PFSK-1 (cell line): ENCODE measurements at regions not wholly inside any gene's neighbourhood (a gene's known extent, or its start where the extent isn't known, plus 50 kb on each side); places are given as distances from the start of the nearest gene placed in this dataset.

Source experiments
- FOXP2 ChIP-seq: optimal IDR thresholded peaks from 2 replicates; pipeline ENCODE3; 2011; ENCODE audit warnings: borderline replicate concordance, control low read depth, inconsistent platforms; ENCODE audit not compliant: insufficient read depth; ENCODE audit errors: extremely low read length, extremely low read depth
- POLR2AphosphoS5 ChIP-seq: IDR thresholded peaks from 2 replicates; pipeline ENCODE4 v1.6.1; 2012; ENCODE audit warnings: low read depth, mild to moderate bottlenecking, control low read depth, low read length, moderate library complexity
- SIN3A ChIP-seq: IDR thresholded peaks from 2 replicates; pipeline ENCODE4 v1.6.1; 2012; ENCODE audit warnings: mild to moderate bottlenecking, low read length, moderate library complexity, borderline replicate concordance; ENCODE audit not compliant: insufficient read depth
- TAF1 ChIP-seq: IDR thresholded peaks from 2 replicates; pipeline ENCODE4 v1.6.1; 2012; ENCODE audit warnings: low read length, control low read depth, borderline replicate concordance; ENCODE audit not compliant: insufficient read depth
- TF ChIP-seq, protein P1 (sequence below), 2 experiments: IDR thresholded peaks; 2 replicates each; pipeline versions ENCODE4 v1.6.1 to v1.8.0; 2011 to 2012; ENCODE audit warnings: low read depth in 2 of 2, low read length in 2 of 2, control low read depth in 1 of 2, inconsistent platforms in 1 of 2, mild to moderate bottlenecking in 1 of 2, moderate library complexity in 1 of 2; ENCODE audit not compliant: insufficient read depth in 1 of 2

DNA sequence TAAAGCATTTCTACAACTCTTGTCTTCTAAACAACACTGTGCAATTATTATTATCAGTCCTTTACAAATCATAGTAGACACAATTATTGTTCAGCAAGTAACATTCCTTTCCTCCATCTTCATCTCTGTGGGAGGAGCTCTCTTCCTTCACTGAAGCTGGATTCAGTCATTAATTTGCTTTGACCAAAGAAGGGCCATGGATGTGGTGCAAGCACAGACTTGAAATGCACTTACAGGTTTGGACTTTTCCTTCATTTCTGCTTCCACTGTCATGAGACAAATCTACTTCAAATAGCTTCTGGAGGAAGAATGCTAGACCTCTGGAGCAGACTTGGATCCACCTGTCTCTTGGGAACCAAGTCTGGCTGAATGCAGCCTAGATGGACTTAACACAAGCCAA lies 336.6 kb upstream of the SLITRK6 start:
- no peak for TF ChIP-seq FOXP2
- TF ChIP-seq TAF1: no peak
- TF ChIP-seq SIN3A: no peak

DNA sequence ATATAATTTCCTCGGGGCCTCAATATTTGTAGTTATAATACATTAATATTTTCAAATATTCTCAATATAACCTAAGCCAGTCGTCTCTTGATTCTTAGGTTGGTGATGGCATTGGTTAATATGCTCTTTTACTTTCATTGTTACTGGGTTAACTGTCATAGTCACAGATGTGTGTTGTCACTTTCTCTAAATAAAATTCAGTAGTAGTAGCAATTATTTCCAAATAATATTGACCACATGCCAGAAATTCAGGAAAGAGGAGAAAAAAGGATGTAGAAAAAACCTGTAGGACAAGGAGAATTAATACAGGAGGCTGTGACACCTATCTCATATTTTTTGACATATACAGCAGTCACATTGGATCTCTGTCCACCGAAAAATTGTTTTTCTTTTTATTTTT lies 322.7 kb upstream of the SLITRK6 start:
- TF ChIP-seq FOXP2: no peak
- TF ChIP-seq, protein P1, sequence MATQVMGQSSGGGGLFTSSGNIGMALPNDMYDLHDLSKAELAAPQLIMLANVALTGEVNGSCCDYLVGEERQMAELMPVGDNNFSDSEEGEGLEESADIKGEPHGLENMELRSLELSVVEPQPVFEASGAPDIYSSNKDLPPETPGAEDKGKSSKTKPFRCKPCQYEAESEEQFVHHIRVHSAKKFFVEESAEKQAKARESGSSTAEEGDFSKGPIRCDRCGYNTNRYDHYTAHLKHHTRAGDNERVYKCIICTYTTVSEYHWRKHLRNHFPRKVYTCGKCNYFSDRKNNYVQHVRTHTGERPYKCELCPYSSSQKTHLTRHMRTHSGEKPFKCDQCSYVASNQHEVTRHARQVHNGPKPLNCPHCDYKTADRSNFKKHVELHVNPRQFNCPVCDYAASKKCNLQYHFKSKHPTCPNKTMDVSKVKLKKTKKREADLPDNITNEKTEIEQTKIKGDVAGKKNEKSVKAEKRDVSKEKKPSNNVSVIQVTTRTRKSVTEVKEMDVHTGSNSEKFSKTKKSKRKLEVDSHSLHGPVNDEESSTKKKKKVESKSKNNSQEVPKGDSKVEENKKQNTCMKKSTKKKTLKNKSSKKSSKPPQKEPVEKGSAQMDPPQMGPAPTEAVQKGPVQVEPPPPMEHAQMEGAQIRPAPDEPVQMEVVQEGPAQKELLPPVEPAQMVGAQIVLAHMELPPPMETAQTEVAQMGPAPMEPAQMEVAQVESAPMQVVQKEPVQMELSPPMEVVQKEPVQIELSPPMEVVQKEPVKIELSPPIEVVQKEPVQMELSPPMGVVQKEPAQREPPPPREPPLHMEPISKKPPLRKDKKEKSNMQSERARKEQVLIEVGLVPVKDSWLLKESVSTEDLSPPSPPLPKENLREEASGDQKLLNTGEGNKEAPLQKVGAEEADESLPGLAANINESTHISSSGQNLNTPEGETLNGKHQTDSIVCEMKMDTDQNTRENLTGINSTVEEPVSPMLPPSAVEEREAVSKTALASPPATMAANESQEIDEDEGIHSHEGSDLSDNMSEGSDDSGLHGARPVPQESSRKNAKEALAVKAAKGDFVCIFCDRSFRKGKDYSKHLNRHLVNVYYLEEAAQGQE (IDR thresholded peaks at IDR 0.05; ENCODE audit: insufficient read depth in 1 of 2, low read depth in 2 of 2, low read length in 2 of 2): no peak
- TF ChIP-seq SIN3A: no peak
- no peak for TF ChIP-seq POLR2AphosphoS5
- no peak for TF ChIP-seq TAF1

DNA sequence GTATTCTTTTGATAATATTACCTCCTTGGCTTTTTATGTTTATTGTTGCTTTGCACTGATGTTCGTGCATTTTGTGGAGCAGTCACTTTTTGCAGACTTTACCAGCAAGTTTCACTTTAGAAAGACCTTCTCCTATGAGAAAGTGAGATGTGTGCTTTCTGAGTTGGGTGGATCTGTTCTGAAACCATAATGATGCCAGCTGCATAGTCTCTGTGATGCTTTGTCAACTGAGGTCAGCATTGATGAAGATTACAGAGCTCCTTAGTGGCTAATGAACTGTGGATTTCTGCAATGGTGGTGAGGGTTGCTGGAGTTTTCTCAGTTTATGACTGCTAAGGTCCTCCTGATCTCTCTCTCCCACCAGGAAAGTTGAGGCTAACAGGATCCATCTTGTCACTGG lies 309.9 kb upstream of the SLITRK6 start:
- TF ChIP-seq, protein P1 (IDR thresholded peaks at IDR 0.05; ENCODE audit: insufficient read depth in 1 of 2, low read depth in 2 of 2, low read length in 2 of 2): no peak
- TF ChIP-seq TAF1 (no peak), FOXP2 (no peak), POLR2AphosphoS5 (no peak), SIN3A (no peak)

DNA sequence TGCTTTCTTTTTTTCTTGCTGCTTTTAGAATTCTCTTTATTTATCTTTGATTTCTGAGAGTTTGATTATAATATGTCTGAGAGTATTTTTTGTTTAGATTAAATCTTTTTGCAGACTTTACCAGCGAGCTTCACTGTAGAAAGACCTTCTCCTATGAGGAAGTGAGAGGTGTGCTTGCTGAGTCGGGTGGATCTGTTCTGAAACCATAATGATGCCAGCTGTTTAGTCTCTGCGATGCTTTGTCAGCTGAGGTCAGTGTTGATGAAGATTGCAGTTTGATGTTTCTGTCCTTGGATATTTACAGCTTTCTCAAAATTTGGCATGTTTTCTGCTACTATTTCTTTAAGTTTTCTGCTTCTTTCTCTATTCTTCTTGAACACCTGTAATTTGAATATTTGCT lies 309.1 kb upstream of the SLITRK6 start:
- TF ChIP-seq, protein P1 (IDR thresholded peaks at IDR 0.05; ENCODE audit: insufficient read depth in 1 of 2, low read depth in 2 of 2, low read length in 2 of 2): no peak
- TF ChIP-seq SIN3A (no peak), FOXP2 (no peak), TAF1 (no peak), POLR2AphosphoS5 (no peak)

DNA sequence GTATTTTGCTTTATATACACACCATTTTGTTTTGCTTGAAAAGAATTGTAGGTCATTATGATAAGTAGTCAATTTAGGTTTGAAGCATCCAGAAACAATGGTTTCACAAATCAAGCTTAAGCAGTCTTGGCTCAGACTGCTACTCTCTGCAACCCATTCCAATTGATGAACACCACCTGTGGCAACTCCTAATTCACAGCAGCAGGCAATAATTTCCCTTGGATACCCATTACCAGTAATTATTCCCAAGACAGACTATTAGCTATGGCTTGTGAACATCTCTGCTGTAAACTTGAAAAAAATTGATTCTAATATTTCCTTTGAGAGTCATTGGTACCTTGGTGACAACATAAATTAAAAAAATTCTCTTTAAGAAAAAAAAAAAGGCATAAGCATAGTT lies 299.3 kb upstream of the SLITRK6 start:
- TF ChIP-seq POLR2AphosphoS5 (no peak), SIN3A (no peak), FOXP2 (no peak), TAF1 (no peak)
- TF ChIP-seq, protein P1 (IDR thresholded peaks at IDR 0.05; ENCODE audit: insufficient read depth in 1 of 2, low read depth in 2 of 2, low read length in 2 of 2): no peak
